GM23338 (cell line): ENCODE measurements at regions not wholly inside any gene's neighbourhood (a gene's known extent, or its start where the extent isn't known, plus 50 kb on each side); places are given as distances from the start of the nearest gene placed in this dataset.

ENCODE experiments used
- ATAC-seq: fragments of 200-7000 bp; cut with Tn5 transposase; 3 replicates; pipeline ENCODE4 v1.9.1; 2020
- DNase-seq: peaks from one replicate; pipeline ENCODE4 v3.0.0-alpha.2; 2015; ENCODE audit warnings: low spot score
- H2AFZ ChIP-seq: fragments of 200-600 bp; sonication (generic); 2 replicates; pipeline ENCODE4 v1.8.0; 2016; ENCODE audit warnings: antibody characterized with exemption, mild to moderate bottlenecking, moderate library complexity
- H3F3A ChIP-seq: fragments of 200-600 bp; sonication (generic); replicated peaks from 2 replicates; pipeline ENCODE4 v1.8.0; 2017; ENCODE audit warnings: antibody characterized with exemption, mixed run types, low read depth
- H3K27ac ChIP-seq: fragments of 200-600 bp; sonication (generic); 2 replicates; pipeline ENCODE4 v1.6.1; 2016; ENCODE audit warnings: low read depth
- H3K27me3 ChIP-seq: fragments of 200-600 bp; sonication (generic); 2 replicates; pipeline ENCODE4 v1.8.0; 2016; ENCODE audit warnings: mild to moderate bottlenecking, mixed run types, moderate library complexity; ENCODE audit not compliant: insufficient read depth
- H3K36me3 ChIP-seq: fragments of 200-600 bp; sonication (generic); 2 replicates; pipeline ENCODE4 v1.8.0; 2016; ENCODE audit warnings: mild to moderate bottlenecking; ENCODE audit not compliant: insufficient read depth
- H3K4me1 ChIP-seq: fragments of 200-600 bp; sonication (generic); 2 replicates; pipeline ENCODE4 v1.8.0; 2016; ENCODE audit warnings: mild to moderate bottlenecking, moderate library complexity; ENCODE audit not compliant: insufficient read depth
- H3K4me2 ChIP-seq: fragments of 200-600 bp; sonication (generic); 2 replicates; pipeline ENCODE4 v1.7.1; 2017; ENCODE audit warnings: mixed run types
- H3K4me3 ChIP-seq: fragments of 200-600 bp; sonication (generic); 2 replicates; pipeline ENCODE4 v1.6.1; 2016; ENCODE audit warnings: mixed run types
- H3K79me2 ChIP-seq: fragments of 200-600 bp; sonication (generic); replicated peaks from 2 replicates; pipeline ENCODE4 v1.8.0; 2017; ENCODE audit warnings: mild to moderate bottlenecking; ENCODE audit not compliant: insufficient read depth
- H3K9me2 ChIP-seq: fragments of 200-600 bp; sonication (generic); 2 replicates; pipeline ENCODE4 v1.8.0; 2017; ENCODE audit not compliant: insufficient read depth
- H4K20me1 ChIP-seq: fragments of 200-600 bp; sonication (generic); replicated peaks from 2 replicates; pipeline ENCODE4 v1.8.0; 2017; ENCODE audit warnings: mild to moderate bottlenecking; ENCODE audit not compliant: insufficient read depth
- H3K27ac Mint-ChIP-seq: 2 replicates; pipeline ENCODE4 v1.8.0; 2020; ENCODE audit warnings: inconsistent platforms, mild to moderate bottlenecking, moderate library complexity, mixed read lengths
- H3K27me3 Mint-ChIP-seq: 3 replicates; pipeline ENCODE4 v1.8.0; 2022; ENCODE audit warnings: low read depth, mild to moderate bottlenecking, moderate library complexity, mixed read lengths, inconsistent platforms; ENCODE audit not compliant: insufficient read depth, poor library complexity
- H3K36me3 Mint-ChIP-seq: 3 replicates; pipeline ENCODE4 v1.8.0; 2021; ENCODE audit warnings: low read depth, mild to moderate bottlenecking, inconsistent platforms, moderate library complexity, mixed read lengths
- H3K4me1 Mint-ChIP-seq: 3 replicates; pipeline ENCODE4 v1.8.0; 2020; ENCODE audit warnings: mild to moderate bottlenecking, inconsistent platforms, mixed read lengths
- H3K4me3 Mint-ChIP-seq: 3 replicates; pipeline ENCODE4 v1.8.0; 2021; ENCODE audit warnings: moderate library complexity, mild to moderate bottlenecking, inconsistent platforms, mixed read lengths
- H3K9me3 Mint-ChIP-seq: 3 replicates; pipeline ENCODE4 v1.8.0; 2020; ENCODE audit warnings: moderate library complexity, mild to moderate bottlenecking, inconsistent platforms, mixed read lengths
- CTCF ChIP-seq, 2 experiments: fragments of 200-600 bp in 1 of 2; sonication (generic) in 1 of 2; conservative IDR thresholded peaks; 2 replicates each; pipeline versions ENCODE4 v1.5.1 to v1.6.1; 2016 to 2017; ENCODE audit warnings: antibody characterized with exemption in 2 of 2, low read depth in 2 of 2, mild to moderate bottlenecking in 2 of 2, moderate library complexity in 1 of 2
- ETS1 ChIP-seq: IDR thresholded peaks from 2 replicates; pipeline ENCODE4 v1.6.1; 2016; ENCODE audit warnings: antibody characterized with exemption
- EZH2 ChIP-seq: fragments of 200-600 bp; sonication (generic); IDR thresholded peaks from one replicate; pipeline ENCODE4 v1.8.0; 2017; ENCODE audit warnings: antibody characterized with exemption, mild to moderate bottlenecking, low read depth; ENCODE audit not compliant: unreplicated experiment
- EZH2phosphoT487 ChIP-seq: fragments of 200-600 bp; sonication (generic); IDR thresholded peaks from one replicate; pipeline ENCODE4 v1.8.1; 2018; ENCODE audit warnings: antibody characterized with exemption; ENCODE audit not compliant: unreplicated experiment
- JUNB ChIP-seq: IDR thresholded peaks from one replicate; pipeline ENCODE4 v1.6.1; 2016; ENCODE audit warnings: antibody characterized with exemption; ENCODE audit not compliant: unreplicated experiment
- NANOG ChIP-seq: IDR thresholded peaks from 2 replicates; pipeline ENCODE4 v1.6.1; 2016; ENCODE audit warnings: antibody characterized with exemption, borderline replicate concordance
- POLR2AphosphoS5 ChIP-seq: IDR thresholded peaks from 2 replicates; pipeline ENCODE4 v1.6.1; 2016; ENCODE audit warnings: antibody characterized with exemption, low read depth
- REST ChIP-seq: IDR thresholded peaks from one replicate; pipeline ENCODE4 v1.6.1; 2018; ENCODE audit warnings: antibody characterized with exemption; ENCODE audit not compliant: unreplicated experiment
- STAT1 ChIP-seq: IDR thresholded peaks from one replicate; pipeline ENCODE4 v1.6.1; 2016; ENCODE audit warnings: antibody characterized with exemption; ENCODE audit not compliant: unreplicated experiment
- ZNF331 ChIP-seq: fragments of 250-450 bp; sonication (Bioruptor Pico); IDR thresholded peaks from 2 replicates; pipeline ENCODE4 v1.5.0; 2020; ENCODE audit warnings: low read depth, mild to moderate bottlenecking, moderate library complexity
- ZNF462 ChIP-seq: fragments of 250-450 bp; sonication (Bioruptor Pico); IDR thresholded peaks from 2 replicates; pipeline ENCODE4 v1.5.0; 2020; ENCODE audit warnings: mild to moderate bottlenecking, moderate library complexity

- TF ChIP-seq REST = no peak
Measured at GRCh38 chr2:66686755-66687154, 251.8 kb downstream of the MEIS1 start (continued).

- Mint-ChIP-seq H3K4me1 (peaks cover 74% of the 10 kb centered on the region), H3K4me3 (no peak overlapping the region), H3K27me3 (no peaks in the 10 kb centered on the region), H3K9me3 (no peaks in the 10 kb centered on the region), H3K36me3 (no peaks in the 10 kb centered on the region), H3K27ac (no peak overlapping the region)
- Histone ChIP-seq H2AFZ (no peak overlapping the region), H3K79me2 (no peaks in the 10 kb centered on the region), H3K4me2 (no peak overlapping the region), H3K4me1 (peaks cover 74% of the 10 kb centered on the region), H3K4me3 (no peak overlapping the region), H3F3A (no peaks in the 10 kb centered on the region), H3K27me3 (no peaks in the 10 kb centered on the region), H4K20me1 (no peaks in the 10 kb centered on the region), H3K36me3 (no peaks in the 10 kb centered on the region), H3K27ac (no peak overlapping the region), H3K9me2 (no peaks in the 10 kb centered on the region)
- ATAC-seq (no peak), DNase-seq (no peak)
- TF ChIP-seq EZH2phosphoT487 (no peak), EZH2 (no peak), ZNF462 (CRISPR knock-in tag) (no peak), CTCF (conservative IDR thresholded peaks at IDR 0.05; ENCODE audit: low read depth in 2 of 2) (no peak), ETS1 (no peak), ZNF331 (CRISPR knock-in tag) (no peak), POLR2AphosphoS5 (no peak), STAT1 (no peak), NANOG (no peak), JUNB (no peak)
Measured at GRCh38 chr2:66688951-66689350, 254.0 kb downstream of the MEIS1 start.
